HG03139 (cell line): ENCODE measurements at regions not wholly inside any gene's neighbourhood (a gene's known extent, or its start where the extent isn't known, plus 50 kb on each side); places are given as distances from the start of the nearest gene placed in this dataset.
"Not testable (repeated sequence)": the region's sequence is repeated elsewhere in the genome, so short reads cannot be mapped to it uniquely, and the experiment has no call there.

Experiments
- ATAC-seq: cut with Tn5 transposase; IDR thresholded peaks from one replicate; pipeline ENCODE4 v1.9.1; 2021; ENCODE audit not compliant: unreplicated experiment

- no peak for ATAC-seq
These were observed 95.3 kb upstream of the SNX9 start for GRCh38 chr6:157727629-157728182.

GRCh38 chr6:157728183-157728881, 94.7 kb upstream of the SNX9 start:
- no peak for ATAC-seq

- no peak for ATAC-seq
These were observed 91.8 kb upstream of the SNX9 start for GRCh38 chr6:157731221-157731620.

- ATAC-seq = no peak
These were observed 91.0 kb upstream of the SNX9 start for GRCh38 chr6:157732007-157732406.

GRCh38 chr6:157732416-157733161, 90.5 kb upstream of the SNX9 start:
- no peak for ATAC-seq

GRCh38 chr6:157736555-157736954, 86.5 kb upstream of the SNX9 start:
- ATAC-seq = not testable (repeated sequence)

GRCh38 chr6:157741321-157741947, 81.6 kb upstream of the SNX9 start:
- no peak for ATAC-seq

- no peak for ATAC-seq
These were observed 81.0 kb upstream of the SNX9 start for GRCh38 chr6:157741948-157742556.

DNA sequence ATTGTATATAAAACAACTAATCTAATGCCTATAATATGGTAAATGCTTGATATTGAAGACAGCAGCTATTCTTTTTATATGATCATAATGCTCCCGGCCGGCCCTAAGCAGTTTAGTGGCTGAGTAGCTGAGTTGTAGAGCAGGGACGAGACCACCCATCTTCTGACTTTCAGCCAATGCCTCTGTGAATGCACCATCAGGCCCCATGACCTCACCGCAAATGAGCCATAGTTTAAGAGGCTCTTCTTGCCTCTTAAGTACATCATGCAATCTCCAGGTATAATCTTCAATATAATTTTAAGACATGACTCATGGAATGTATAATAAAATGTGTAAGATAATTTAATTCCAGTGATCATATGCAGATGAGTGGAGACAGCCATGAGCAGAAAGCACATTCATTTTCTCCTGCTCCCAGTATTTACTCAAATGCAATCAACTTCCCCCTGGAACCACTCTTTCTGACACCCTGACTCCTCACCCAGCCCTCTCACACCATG, 78.9 kb upstream of the SNX9 start:
- ATAC-seq = no peak

DNA sequence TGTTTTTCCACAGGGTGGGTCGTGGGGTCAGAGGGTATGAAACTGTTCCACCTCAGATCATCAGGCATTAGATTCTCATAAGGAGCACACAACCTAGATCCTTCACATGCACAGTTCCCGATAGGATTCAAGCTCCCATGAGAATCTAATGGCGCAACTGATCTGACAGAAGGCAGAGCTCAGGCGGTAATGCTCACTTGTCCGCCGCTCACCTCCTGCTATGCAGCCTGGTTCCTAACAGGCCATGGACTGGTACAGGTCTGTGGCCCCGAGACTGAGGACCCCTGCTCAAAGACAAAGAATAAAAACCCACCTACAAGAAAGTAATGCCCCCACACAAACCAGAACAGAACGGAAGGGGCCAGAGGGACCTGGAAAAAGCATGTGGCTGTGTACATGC, 76.1 kb upstream of the SNX9 start:
- no peak for ATAC-seq

DNA sequence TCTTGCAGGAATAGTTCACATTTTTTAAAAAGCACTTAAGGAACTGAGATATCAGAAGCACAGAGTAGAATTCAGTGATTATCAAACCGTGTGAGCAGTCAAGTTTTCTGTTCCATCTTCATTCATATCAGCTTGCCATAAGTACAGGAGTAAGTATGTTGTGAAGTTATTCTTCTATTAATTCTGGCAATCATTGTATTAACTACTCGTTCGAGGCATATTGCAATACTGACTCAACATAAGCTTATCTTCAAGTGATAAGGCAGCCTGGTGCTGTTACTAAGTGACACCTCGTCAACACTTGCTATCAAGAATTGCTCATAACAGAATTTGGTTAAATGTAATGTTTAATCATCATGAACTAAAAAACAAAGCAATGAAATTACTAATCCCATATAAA, 75.7 kb upstream of the SNX9 start:
- no peak for ATAC-seq

- no peak for ATAC-seq
These were observed 74.0 kb upstream of the SNX9 start for GRCh38 chr6:157748839-157749571.

DNA sequence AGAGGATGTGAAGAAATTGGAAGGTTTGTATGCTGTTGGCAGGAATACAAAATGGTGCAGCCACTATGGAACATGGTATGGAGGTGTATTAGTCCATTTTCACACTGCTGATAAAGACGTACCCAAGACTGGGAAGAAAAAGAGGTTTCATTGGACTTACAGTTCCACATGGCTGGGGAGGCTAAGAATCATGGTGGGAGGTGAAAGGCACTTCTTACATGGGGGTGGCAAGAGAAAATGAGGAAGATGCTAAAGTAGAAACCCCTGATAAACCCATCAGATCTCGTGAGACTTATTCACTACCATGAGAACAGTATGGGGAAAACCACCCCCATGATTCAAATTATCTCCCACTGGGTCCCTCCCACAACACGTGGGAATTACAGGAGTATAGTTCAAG, 72.1 kb upstream of the SNX9 start:
- not testable (repeated sequence) for ATAC-seq

- no peak for ATAC-seq
These were observed 71.4 kb upstream of the SNX9 start for GRCh38 chr6:157751547-157752200.

DNA sequence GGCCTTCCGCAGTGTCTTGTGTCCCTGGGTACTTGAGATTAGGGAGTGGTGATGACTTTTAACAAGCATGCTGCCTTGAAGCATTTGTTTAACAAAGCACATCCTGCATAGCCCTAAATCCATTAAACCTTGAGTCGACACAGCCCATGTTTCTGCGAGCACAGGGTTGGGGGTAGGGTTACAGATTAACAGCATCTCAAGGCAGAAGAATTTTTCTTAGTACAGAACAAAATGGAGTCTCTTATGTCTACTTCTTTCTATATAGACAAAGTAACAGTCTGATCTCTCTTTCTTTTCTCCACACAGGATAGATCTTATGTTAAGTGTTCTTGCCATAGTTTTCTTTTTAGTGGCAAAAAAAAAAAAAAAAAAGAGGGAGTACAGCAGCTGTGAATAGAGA, 70.2 kb upstream of the SNX9 start:
- ATAC-seq = not testable (repeated sequence)

DNA sequence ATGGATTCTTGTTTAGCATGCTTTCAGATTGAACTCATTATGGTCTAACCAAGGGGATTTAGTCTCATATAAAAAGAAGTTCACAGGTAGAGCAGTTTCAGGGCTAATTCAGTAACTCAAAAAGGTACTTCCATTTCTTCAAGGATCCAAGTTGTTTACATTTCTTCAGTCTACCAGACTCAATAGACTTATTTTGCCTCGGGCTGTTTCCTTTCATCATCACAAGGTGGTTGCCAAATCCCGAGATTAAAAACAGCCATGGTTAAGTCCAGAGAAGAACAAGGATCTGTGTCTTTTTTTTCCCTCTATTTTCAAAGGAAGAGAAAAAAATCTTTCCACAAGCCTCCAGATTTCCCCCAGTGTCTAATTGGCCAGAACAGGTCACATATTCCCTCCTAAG, 69.8 kb upstream of the SNX9 start:
- no peak for ATAC-seq

GRCh38 chr6:157753801-157754200, 69.2 kb upstream of the SNX9 start:
- not testable (repeated sequence) for ATAC-seq

GRCh38 chr6:157754351-157754750, 68.7 kb upstream of the SNX9 start:
- no peak for ATAC-seq

DNA sequence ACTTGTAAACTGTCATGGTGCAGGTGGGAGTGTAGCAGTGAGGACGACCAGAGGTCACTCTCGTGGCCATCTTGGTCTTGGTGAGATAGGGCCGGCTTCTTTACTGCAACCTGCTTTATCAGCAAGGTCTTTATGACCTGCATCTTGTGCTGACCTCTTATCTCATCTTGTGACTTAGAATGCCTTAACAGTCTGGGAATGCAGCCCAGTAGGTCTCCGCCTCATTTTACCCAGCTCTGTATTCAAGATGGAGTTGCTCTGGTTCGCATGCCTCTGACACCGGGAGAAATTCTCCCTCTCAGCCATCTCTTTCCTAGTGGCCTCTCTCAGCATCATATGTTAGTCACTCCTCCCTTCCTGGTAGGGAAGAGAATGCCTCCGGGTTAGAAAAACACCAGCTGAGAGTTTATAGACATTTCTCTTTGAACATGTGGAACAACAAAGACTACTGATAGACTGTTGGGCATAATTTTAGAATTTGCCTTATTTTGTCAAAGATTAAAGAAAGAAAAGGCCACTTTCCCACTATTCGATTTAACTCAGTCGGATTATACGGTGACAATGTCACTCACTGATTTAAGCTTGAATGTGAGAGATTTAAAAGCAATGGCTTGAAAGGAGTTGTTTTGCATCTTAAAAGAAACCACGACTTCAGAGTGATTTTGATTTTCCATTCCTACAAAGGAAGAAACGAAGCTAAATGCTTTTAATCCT, 67.9 kb upstream of the SNX9 start:
- ATAC-seq = no peak
